NCI-H2227 (cell line): ENCODE measurements at regions not wholly inside any gene's neighbourhood (a gene's known extent, or its start where the extent isn't known, plus 50 kb on each side); places are given as distances from the start of the nearest gene placed in this dataset.
"Not testable (repeated sequence)": the region's sequence is repeated elsewhere in the genome, so short reads cannot be mapped to it uniquely, and the experiment has no call there.

Source experiments
- DNase-seq: peaks from one replicate; lab custom pipeline; 2025; ENCODE audit not compliant: unreplicated experiment; lab: John Stamatoyannopoulos, UW

- DNase-seq = no peak
These were observed 970.7 kb upstream of the FBXO33 start for GRCh38 chr14:40402957-40403356.

GRCh38 chr14:40398981-40399380 lies 966.7 kb upstream of the FBXO33 start:
- DNase-seq = no peak

DNA sequence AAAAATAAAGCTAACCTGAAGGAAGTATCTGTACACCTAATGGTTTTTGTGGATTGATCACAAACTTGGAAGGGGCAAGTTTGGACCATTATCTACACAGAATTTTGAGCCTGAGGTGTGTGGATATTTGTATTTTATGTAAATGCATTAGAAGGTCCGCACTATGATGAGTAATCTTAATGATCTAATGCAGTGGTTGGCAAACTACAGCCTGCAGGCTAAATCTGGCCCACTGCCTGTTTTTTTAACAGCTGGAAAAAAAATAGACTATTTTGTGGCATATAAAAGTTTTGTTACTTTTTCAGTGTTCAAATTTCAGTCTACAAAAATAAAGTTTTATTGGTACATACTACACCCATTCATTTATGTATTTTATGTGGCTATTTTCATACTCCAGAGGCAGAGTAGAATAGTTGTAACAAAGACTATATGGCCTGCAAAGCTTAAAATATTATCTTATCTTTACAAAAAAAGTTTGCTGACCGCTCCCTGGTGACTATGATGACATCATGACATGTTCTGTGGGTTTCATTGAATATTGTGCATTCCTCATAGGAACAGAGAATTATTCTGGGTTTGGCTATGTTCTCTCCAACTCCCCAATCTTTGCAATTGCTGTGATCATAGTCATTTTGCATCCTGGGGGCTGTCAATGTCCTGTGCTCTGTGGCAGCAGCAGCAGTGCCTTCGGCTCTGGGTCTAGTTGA lies 962.6 kb upstream of the FBXO33 start:
- no peak for DNase-seq

DNA sequence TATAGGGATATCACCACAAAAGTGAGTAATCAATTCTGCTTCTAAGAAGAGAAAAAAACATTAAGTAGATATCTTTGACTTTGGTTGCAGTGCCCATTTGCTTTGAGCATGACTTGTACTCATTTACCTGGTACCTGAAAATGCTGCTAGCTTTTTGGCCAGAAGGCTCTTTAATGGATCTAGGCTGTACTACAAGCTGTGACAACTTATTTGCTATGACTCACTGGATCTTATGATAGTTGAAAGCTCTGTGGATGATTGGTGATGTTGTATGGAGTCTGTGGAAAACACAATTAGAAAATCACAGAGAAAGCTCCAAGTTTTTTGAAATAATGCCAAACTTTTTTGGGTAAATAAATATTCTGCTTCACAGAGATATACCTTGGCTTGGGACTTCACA lies 960.9 kb upstream of the FBXO33 start:
- no peak for DNase-seq

DNA sequence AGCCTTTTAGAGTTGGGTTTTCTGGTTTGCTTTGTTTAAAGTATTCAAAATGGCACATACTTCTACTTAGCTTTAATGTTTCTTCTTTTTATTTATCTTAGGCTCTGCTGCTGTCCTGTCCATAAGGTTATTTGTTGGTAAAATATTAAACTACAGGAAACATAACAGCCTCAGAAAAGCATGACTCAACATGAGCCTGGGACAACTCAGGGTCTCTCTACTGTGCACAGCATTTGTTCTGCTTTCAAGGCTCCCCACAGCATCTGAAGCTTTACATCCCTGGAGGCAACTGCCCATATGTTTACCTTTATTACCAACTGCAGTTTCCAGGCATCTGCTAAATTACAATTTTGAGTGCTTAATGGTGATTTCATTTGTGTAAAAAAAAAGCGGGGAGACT lies 954.2 kb upstream of the FBXO33 start:
- no peak for DNase-seq

DNA sequence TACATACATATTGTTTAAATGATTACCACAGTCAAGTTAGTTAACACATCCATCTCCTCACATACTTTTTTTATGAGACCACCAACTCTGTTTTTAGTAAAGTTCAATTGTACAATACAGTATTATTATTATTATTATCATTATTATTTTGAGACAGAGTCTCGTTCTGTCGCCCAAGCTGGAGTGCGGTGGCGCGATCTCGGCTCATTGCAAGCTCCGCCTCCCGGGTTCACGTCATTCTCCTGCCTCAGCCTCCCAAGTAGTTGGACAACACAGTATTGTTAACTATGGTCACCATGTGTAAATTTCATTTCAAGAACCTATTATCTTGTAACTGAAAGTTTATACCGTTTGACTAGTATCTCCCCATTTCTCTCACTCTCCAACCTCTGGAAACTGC lies 942.0 kb upstream of the FBXO33 start:
- no peak for DNase-seq

- no peak for DNase-seq
These were observed 938.8 kb upstream of the FBXO33 start for GRCh38 chr14:40371011-40371410.

- no peak for DNase-seq
These were observed 936.1 kb upstream of the FBXO33 start for GRCh38 chr14:40368314-40368713.

GRCh38 chr14:40367717-40368116 lies 935.5 kb upstream of the FBXO33 start:
- DNase-seq = no peak

DNA sequence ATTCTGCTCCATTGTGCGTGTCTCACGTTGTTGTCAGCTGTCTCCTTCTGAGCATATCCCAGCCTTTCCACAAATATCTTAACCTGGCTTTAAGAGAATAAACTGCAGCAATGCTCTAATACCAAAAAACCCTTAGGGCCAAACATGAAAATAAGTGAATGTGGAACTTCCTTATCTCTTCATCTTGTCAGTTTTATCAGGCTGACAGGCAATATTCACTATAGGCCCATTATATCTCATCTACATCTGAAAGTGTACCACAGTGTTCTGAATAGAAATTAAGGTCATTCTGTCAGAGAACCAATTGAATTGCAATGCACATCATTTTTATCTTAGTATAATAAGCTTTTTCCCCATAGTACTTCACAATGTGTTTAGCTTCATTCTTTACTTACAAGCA lies 933.1 kb upstream of the FBXO33 start:
- DNase-seq = no peak

- no peak for DNase-seq
These were observed 930.6 kb upstream of the FBXO33 start for GRCh38 chr14:40362856-40363255.

GRCh38 chr14:40354754-40355153 lies 922.5 kb upstream of the FBXO33 start:
- no peak for DNase-seq

- DNase-seq = not testable (repeated sequence)
These were observed 915.9 kb upstream of the FBXO33 start for GRCh38 chr14:40348104-40348503.

GRCh38 chr14:40347675-40348074 lies 915.4 kb upstream of the FBXO33 start:
- DNase-seq = no peak

GRCh38 chr14:40346275-40346674 lies 914.0 kb upstream of the FBXO33 start:
- no peak for DNase-seq

- DNase-seq = no peak
These were observed 913.1 kb upstream of the FBXO33 start for GRCh38 chr14:40345334-40345733.

DNA sequence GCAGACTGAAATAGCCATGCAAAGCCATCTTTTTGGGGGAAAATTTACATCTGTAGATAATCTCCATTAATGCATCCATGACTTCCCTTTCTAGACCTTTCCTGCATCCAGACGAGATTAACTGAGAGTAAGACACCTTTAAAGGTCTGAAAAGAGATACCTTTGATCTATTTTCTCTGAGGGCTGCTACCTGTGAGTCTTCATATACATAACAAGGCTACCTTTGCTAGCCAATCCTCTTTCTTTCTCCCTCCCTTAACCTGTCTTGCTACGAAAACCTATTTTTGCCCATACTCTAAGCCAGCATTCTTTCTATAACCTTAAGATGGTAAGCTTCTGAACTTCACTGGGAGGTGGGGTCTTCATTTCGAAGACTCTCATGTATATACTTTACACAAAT lies 908.5 kb upstream of the FBXO33 start:
- DNase-seq = no peak

DNA sequence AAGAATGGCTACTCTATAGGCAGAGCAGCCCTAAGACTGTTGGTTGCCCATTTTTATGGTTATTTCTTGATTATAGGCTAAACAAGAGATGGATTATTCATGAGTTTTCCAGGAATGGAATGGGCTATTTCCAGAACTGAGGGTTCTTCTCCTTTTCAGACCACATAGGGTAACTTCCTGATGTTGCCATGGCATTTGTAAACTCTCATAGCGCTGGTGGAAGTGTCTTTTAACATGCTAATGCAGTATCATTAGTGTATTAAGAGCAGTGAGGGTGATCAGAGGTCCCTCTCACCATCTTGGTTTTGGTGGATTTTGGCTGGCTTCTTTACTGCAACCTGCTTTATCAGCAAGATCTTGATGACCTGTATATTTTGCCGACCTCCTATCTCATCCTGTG lies 904.6 kb upstream of the FBXO33 start:
- no peak for DNase-seq

- DNase-seq = not testable (repeated sequence)
These were observed 894.3 kb upstream of the FBXO33 start for GRCh38 chr14:40326519-40326918.

- no peak for DNase-seq
These were observed 886.0 kb upstream of the FBXO33 start for GRCh38 chr14:40318211-40318719.

GRCh38 chr14:40317690-40318089 lies 885.5 kb upstream of the FBXO33 start:
- no peak for DNase-seq

DNA sequence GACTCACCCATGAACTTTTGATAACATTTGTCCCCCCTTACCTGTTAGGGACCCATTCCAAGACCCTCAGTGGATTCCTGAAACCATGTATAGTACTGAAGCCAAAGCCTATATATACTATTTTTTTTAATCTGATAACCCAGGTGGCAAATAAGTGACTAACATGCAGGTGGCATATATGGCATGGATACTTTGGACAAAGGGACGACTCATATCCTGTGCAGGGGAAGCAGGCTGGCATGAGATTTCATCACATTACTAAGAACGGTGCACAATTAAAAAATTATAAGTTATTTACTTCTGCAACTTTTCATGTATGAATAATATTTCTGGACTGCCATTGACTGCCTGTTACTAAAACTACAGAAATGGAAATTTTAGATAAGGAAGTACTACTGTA lies 880.1 kb upstream of the FBXO33 start:
- DNase-seq = no peak

DNA sequence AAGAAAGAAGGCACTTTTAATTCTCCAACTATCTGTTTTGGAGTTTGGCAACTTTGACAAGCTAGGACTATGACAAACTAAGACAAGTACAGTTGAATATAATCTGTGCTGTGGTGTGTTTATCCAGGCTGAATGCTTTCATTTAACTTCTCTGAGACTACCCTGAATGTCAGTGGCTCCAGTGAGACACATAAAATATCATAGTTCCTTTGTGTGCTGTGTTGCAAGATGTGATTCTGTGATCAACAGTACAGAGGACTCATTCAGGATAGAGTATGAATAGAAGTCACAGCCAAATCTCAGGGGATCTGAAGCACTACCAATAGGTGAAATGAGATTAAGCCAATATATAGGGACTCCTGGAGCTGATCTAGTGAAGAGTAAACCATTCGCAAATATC lies 876.9 kb upstream of the FBXO33 start:
- no peak for DNase-seq
